ENCODE measurements at regions not wholly inside any gene's neighbourhood (a gene's known extent, or its start where the extent isn't known, plus 50 kb on each side); places are given as distances from the start of the nearest gene placed in this dataset.

GRCh38 chr22:48803948-48804810, 1023.5 kb downstream of the BRD1 start:
- no peaks in the 10 kb centered on the region for H3K9me3 ChIP-seq (ENCODE audit: control insufficient read depth in 1 of 2, insufficient read depth in 1 of 2, low read depth in 1 of 2, low read length in 2 of 2)

GRCh38 chr22:48803171-48803947, 1024.3 kb downstream of the BRD1 start:
- Histone ChIP-seq H3K4me2 (ENCODE audit: low read length) (no peak overlapping the region), H2AFZ (ENCODE audit: low read depth, low read length, poor library complexity, severe bottlenecking) (no peak overlapping the region), H3K9me2 (ENCODE audit: insufficient read depth) (no peaks in the 10 kb centered on the region), H3K4me3 (replicated peaks in 1 of 2; ENCODE audit: low read depth in 1 of 2, low read length in 2 of 2) (no peak overlapping the region), H3K4me1 (ENCODE audit: control insufficient read depth in 1 of 2, insufficient read depth in 2 of 2, low read length in 2 of 2) (no peaks in the 10 kb centered on the region), H3K36me3 (ENCODE audit: control insufficient read depth in 1 of 2, insufficient read depth in 2 of 2, low read length in 2 of 2) (no peaks in the 10 kb centered on the region), H3K9ac (ENCODE audit: low read length) (no peak overlapping the region), H3K79me2 (ENCODE audit: insufficient read depth, low read length) (no peaks in the 10 kb centered on the region), H3K9me3 (ENCODE audit: control insufficient read depth in 1 of 2, insufficient read depth in 1 of 2, low read depth in 1 of 2, low read length in 2 of 2) (no peaks in the 10 kb centered on the region), H4K20me1 (ENCODE audit: insufficient read depth) (no peaks in the 10 kb centered on the region), H3K27me3 (ENCODE audit: insufficient read depth, low read length) (no peaks in the 10 kb centered on the region), H3K27ac (ENCODE audit: low read depth, low read length) (no peak overlapping the region)
- ATAC-seq (no peak), DNase-seq (ENCODE audit: low read depth, low spot score) (no peak)
- ChIA-PET CTCF (no interaction called here), RAD21 (ENCODE audit: low non-redundant PET in 1 of 2, low total read pairs in 2 of 2, uncharacterized antibody in 2 of 2, unreplicated experiment in 2 of 2) (no interaction called here), POLR2A (no interaction called here)
- no peak for TF ChIP-seq ZBTB33 (IDR thresholded peaks at IDR 0.05; ENCODE audit: extremely low read depth, insufficient replicate concordance, low read length)
- intact Hi-C loops (cut with micrococcal nuclease) = no loop called here
- BruUV-seq (replicated peaks) = no TSS peak

More at GRCh38 chr22:48803948-48804810, 1023.5 kb downstream of the BRD1 start:
- Histone ChIP-seq H3K4me1 (ENCODE audit: control insufficient read depth in 1 of 2, insufficient read depth in 2 of 2, low read length in 2 of 2) (no peaks in the 10 kb centered on the region), H3K27ac (ENCODE audit: low read depth, low read length) (no peak overlapping the region), H3K27me3 (ENCODE audit: insufficient read depth, low read length) (no peaks in the 10 kb centered on the region), H3K9me2 (ENCODE audit: insufficient read depth) (no peaks in the 10 kb centered on the region), H4K20me1 (ENCODE audit: insufficient read depth) (no peaks in the 10 kb centered on the region), H3K4me2 (ENCODE audit: low read length) (no peak overlapping the region), H3K79me2 (ENCODE audit: insufficient read depth, low read length) (no peaks in the 10 kb centered on the region), H3K9ac (ENCODE audit: low read length) (no peak overlapping the region), H3K4me3 (replicated peaks in 1 of 2; ENCODE audit: low read depth in 1 of 2, low read length in 2 of 2) (no peak overlapping the region), H2AFZ (ENCODE audit: low read depth, low read length, poor library complexity, severe bottlenecking) (no peak overlapping the region), H3K36me3 (ENCODE audit: control insufficient read depth in 1 of 2, insufficient read depth in 2 of 2, low read length in 2 of 2) (no peaks in the 10 kb centered on the region)
- ChIA-PET POLR2A (no interaction called here), RAD21 (ENCODE audit: low non-redundant PET in 1 of 2, low total read pairs in 2 of 2, uncharacterized antibody in 2 of 2, unreplicated experiment in 2 of 2) (no interaction called here), CTCF (no interaction called here)
- intact Hi-C loops (cut with micrococcal nuclease) = no loop called here
- no TSS peak for BruUV-seq (replicated peaks)
- TF ChIP-seq ELF1 (IDR thresholded peaks at IDR 0.05; ENCODE audit: borderline replicate concordance, low read depth) (no peak), MAX (IDR thresholded peaks at IDR 0.05) (no peak), ZNF274 (IDR thresholded peaks at IDR 0.05; ENCODE audit: low read depth, low read length) (no peak), EZH2 (IDR thresholded peaks at IDR 0.05) (no peak), CBX3 (IDR thresholded peaks at IDR 0.05; ENCODE audit: low read depth) (no peak), EGR1 (IDR thresholded peaks at IDR 0.05; ENCODE audit: low read depth) (no peak)
- DNase-seq (ENCODE audit: low read depth, low spot score) = no peak
- no peak for ATAC-seq
